ENCODE measurements at regions not wholly inside any gene's neighbourhood (a gene's known extent, or its start where the extent isn't known, plus 50 kb on each side); places are given as distances from the start of the nearest gene placed in this dataset.

DNA sequence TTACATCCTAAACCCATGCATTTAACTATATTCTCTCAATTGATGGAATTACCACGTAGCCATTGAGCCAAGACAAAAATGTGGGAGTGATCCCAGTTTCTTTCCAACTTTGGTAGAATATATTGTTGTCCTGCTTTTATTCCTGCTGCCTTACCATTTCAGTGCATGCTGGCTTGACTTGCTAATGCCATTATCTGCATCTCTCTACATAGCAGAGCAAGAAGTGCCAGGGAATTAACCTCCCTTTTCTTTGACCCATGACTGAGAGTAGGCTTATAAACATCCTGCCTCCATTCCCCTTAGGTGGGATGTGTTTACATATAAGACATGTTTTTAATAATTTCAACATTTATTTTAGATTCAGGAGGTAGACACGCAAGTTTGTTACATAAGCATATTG, 1153.4 kb downstream of the IGSF11 start:
- TF ChIP-seq EZH2 (IDR thresholded peaks at IDR 0.05; ENCODE audit: insufficient read depth, poor library complexity, severe bottlenecking): no peak
- TF ChIP-seq EZH2phosphoT487 (IDR thresholded peaks at IDR 0.05; ENCODE audit: insufficient read depth, low read depth): no peak

Measured in GM23248 (cell line).